K562 (cell line): ENCODE measurements at regions not wholly inside any gene's neighbourhood (a gene's known extent, or its start where the extent isn't known, plus 50 kb on each side); places are given as distances from the start of the nearest gene placed in this dataset.

Experiments
- ATAC-seq: fragments of 200-7000 bp; cut with Tn5 transposase; 3 replicates; pipeline ENCODE4 v1.9.1; 2020; ENCODE audit warnings: moderate library complexity
- BruUV-seq: library from RNA; stranded (reverse); fragments of 400-500 nt; replicated peaks from 2 replicates; lab custom pipeline; 2021; lab: Mats Ljungman, UMichigan
- CTCF ChIA-PET: fragments of 300-600 bp; formaldehyde crosslinking; extraction: SDS; loops from one replicate; lab custom pipeline; 2021; ENCODE audit warnings: low intra/inter-chr PET ratio; lab: Yijun Ruan, JAX
- POLR2A ChIA-PET: fragments of 300-600, 350-650 bp; sonication (Branson Sonifier 250); formaldehyde crosslinking; extraction: SDS; loops from one replicate; lab custom pipeline; 2021; ENCODE audit warnings: antibody characterized with exemption, inconsistent platforms; lab: Yijun Ruan, JAX
- DNase-seq, 4 experiments: peaks; one replicate each; pipeline versions ENCODE4 v3.0.0 to v3.0.0-alpha.2; 2011 to 2018; ENCODE audit warnings: low spot score in 3 of 4, mixed read lengths in 3 of 4; ENCODE audit errors: extremely low read depth in 1 of 4
- FAIRE-seq: peaks from 2 replicates; lab custom pipeline; 2011; peaks lifted over from hg19 to GRCh38; lab: Jason Lieb, UNC
- H2AFZ ChIP-seq: 2 replicates; pipeline ENCODE4 v1.6.0; 2011; ENCODE audit warnings: low read depth, low read length, control low read depth, inconsistent platforms
- H3K27ac ChIP-seq: fragments of 200-600 bp; 3 replicates; pipeline ENCODE4 v1.8.0; 2011; ENCODE audit warnings: low read depth, mild to moderate bottlenecking, control low read depth, inconsistent platforms, low read length, moderate library complexity, mixed read lengths; ENCODE audit errors: extremely low read depth
- H3K27me3 ChIP-seq, 2 experiments: fragments of 300-600 bp in 1 of 2; 2 replicates in 1 of 2; 3 replicates in 1 of 2; pipeline versions ENCODE4 v1.6.0 to v1.8.0; 2011; ENCODE audit warnings: inconsistent platforms in 2 of 2, low read length in 2 of 2, mild to moderate bottlenecking in 1 of 2, mixed read lengths in 1 of 2, moderate library complexity in 1 of 2; ENCODE audit not compliant: control insufficient read depth in 2 of 2, insufficient read depth in 2 of 2
- H3K36me3 ChIP-seq: fragments of 300-600 bp; 3 replicates; pipeline ENCODE4 v1.8.0; 2011; ENCODE audit warnings: mild to moderate bottlenecking, low read length, inconsistent platforms; ENCODE audit not compliant: control insufficient read depth, insufficient read depth
- H3K4me1 ChIP-seq, 2 experiments: fragments of 200-600 bp in 1 of 2; replicated peaks in 1 of 2; 2 replicates in 1 of 2; 3 replicates in 1 of 2; pipeline versions ENCODE4 v1.5.1 to v1.8.0; 2011; ENCODE audit warnings: inconsistent platforms in 2 of 2, low read length in 2 of 2, mild to moderate bottlenecking in 1 of 2, mixed read lengths in 1 of 2, moderate library complexity in 1 of 2; ENCODE audit not compliant: control insufficient read depth in 2 of 2, insufficient read depth in 2 of 2
- H3K4me2 ChIP-seq: 2 replicates; pipeline ENCODE4 v1.6.1; 2011; ENCODE audit warnings: low read length, control low read depth, inconsistent platforms, mixed read lengths; ENCODE audit not compliant: insufficient read depth
- H3K4me3 ChIP-seq: fragments of 200-600 bp; sonication (generic), shearing (Covaris generic); 2 replicates; pipeline ENCODE4 v1.5.1; 2016; ENCODE audit warnings: control low read depth, inconsistent platforms
- H3K79me2 ChIP-seq: fragments of 200-600 bp; 3 replicates; pipeline ENCODE4 v1.8.0; 2011; ENCODE audit warnings: low read length, inconsistent platforms; ENCODE audit not compliant: control insufficient read depth, insufficient read depth
- H3K9ac ChIP-seq, 2 experiments: 2 replicates each; pipeline versions ENCODE4 v1.6.0 to v1.6.1; 2011; ENCODE audit warnings: low read depth in 2 of 2, low read length in 2 of 2, control low read depth in 1 of 2, inconsistent platforms in 1 of 2, mild to moderate bottlenecking in 1 of 2, mixed read lengths in 1 of 2; ENCODE audit not compliant: insufficient read depth in 1 of 2
- H3K9me1 ChIP-seq: one replicate; pipeline ENCODE4 v1.6.0; 2011; ENCODE audit warnings: inconsistent platforms, mild to moderate bottlenecking, low read length, moderate library complexity; ENCODE audit not compliant: control insufficient read depth, insufficient read depth
- H3K9me3 ChIP-seq: replicated peaks from 2 replicates; pipeline ENCODE4 v1.5.1; 2011; ENCODE audit warnings: low read depth, low read length, inconsistent platforms; ENCODE audit not compliant: control insufficient read depth, insufficient read depth
- H4K20me1 ChIP-seq: replicated peaks from 2 replicates; pipeline ENCODE4 v1.6.1; 2011; ENCODE audit warnings: low read length, inconsistent platforms, mixed read lengths; ENCODE audit not compliant: control insufficient read depth, insufficient read depth
- CEBPG ChIP-seq, 3 experiments: fragments of 200-800 bp in 1 of 3; sonication (Bioruptor generic) in 1 of 3; sonication (generic) in 1 of 3; formaldehyde crosslinking in 1 of 3; IDR thresholded peaks in 2 of 3; conservative IDR thresholded peaks in 1 of 3; 2 replicates each; pipeline versions ENCODE4 v1.6.1 to v1.8.0; 2016 to 2022; ENCODE audit warnings: missing compliant biosample characterization in 2 of 3, missing genetic modification characterization in 2 of 3, mild to moderate bottlenecking in 1 of 3, missing genetic modification reagents in 1 of 3
- FOXO4 ChIP-seq: fragments of 450-650 bp; formaldehyde crosslinking; IDR thresholded peaks from 2 replicates; pipeline ENCODE4 v1.4.0; 2020; ENCODE audit warnings: mild to moderate bottlenecking, moderate library complexity
- HLTF ChIP-seq: fragments of 450-650 bp; IDR thresholded peaks from 2 replicates; pipeline ENCODE4 v1.6.1; 2016
- KAT8 ChIP-seq: fragments of 450-650 bp; IDR thresholded peaks from 2 replicates; pipeline ENCODE4 v1.6.1; 2016; ENCODE audit warnings: low read depth, mild to moderate bottlenecking
- MCM2 ChIP-seq: fragments of 450-650 bp; IDR thresholded peaks from 2 replicates; pipeline ENCODE4 v1.6.1; 2017; ENCODE audit warnings: low read depth, mild to moderate bottlenecking
- NONO ChIP-seq, 2 experiments: fragments of 200-400 bp in 1 of 2; fragments of 450-650 bp in 1 of 2; formaldehyde crosslinking in 1 of 2; IDR thresholded peaks; 2 replicates each; pipeline ENCODE4 v1.6.1; 2017; ENCODE audit warnings: low read depth in 2 of 2, mild to moderate bottlenecking in 2 of 2, moderate library complexity in 2 of 2, low read length in 1 of 2
- SNAPC5 ChIP-seq: fragments of 250-450 bp; sonication (Bioruptor Pico); IDR thresholded peaks from 2 replicates; pipeline ENCODE4 v1.8.0; 2021; ENCODE audit warnings: moderate library complexity, mild to moderate bottlenecking, inconsistent platforms
- ZNF717 ChIP-seq: fragments of 250-450 bp; sonication (Bioruptor Pico); IDR thresholded peaks from 2 replicates; pipeline ENCODE4 v1.5.0; 2021
- ZNF75A ChIP-seq: fragments of 450-650 bp; formaldehyde crosslinking; IDR thresholded peaks from 2 replicates; pipeline ENCODE4 v1.4.0; 2020; ENCODE audit warnings: mild to moderate bottlenecking
- WGBS: fragments of 100-300 bp; shearing (Covaris generic); methylation state at CpG from one replicate; pipeline ENCODE4 v1.1.6; 2016; ENCODE audit warnings: low coverage, mixed read lengths; ENCODE audit not compliant: insufficient coverage; ENCODE audit errors: missing lambda C conversion rate; 5-methylcytosine and 5-hydroxymethylcytosine counted together
- in situ Hi-C: fragments of 300-500 bp; cut with MboI; formaldehyde crosslinking; loops from 4 replicates; pipeline ENCODE4 v1.15.0; 2018; ENCODE audit warnings: inconsistent platforms, mixed read lengths
- intact Hi-C: fragments of 100-400 bp; cut with micrococcal nuclease; formaldehyde crosslinking; loops from 2 replicates; pipeline ENCODE4 v1.14.2; 2022

- peak; percentile 61 for ATAC-seq
- H3K9ac ChIP-seq = no peak overlapping the region
- intact Hi-C loops = no loop called here
These were observed 100.4 kb upstream of the POGK start for GRCh38 chr1:166738873-166739272.

More at GRCh38 chr1:166738873-166739272, 100.4 kb upstream of the POGK start:
- no peaks in the 10 kb centered on the region for H3K9me1 ChIP-seq
- DNase-seq (no peak), FAIRE-seq (no peak)
- H3K9me3 ChIP-seq = no peaks in the 10 kb centered on the region
- no peak for TF ChIP-seq FOXO4 (CRISPR knock-in tag)
- TF ChIP-seq ZNF75A (CRISPR knock-in tag) = no peak
- no peak for TF ChIP-seq MCM2
- TF ChIP-seq CEBPG (CRISPR knock-in tag; IDR thresholded peaks at IDR 0.05) = no peak
- no peak for TF ChIP-seq CEBPG (tag; conservative IDR thresholded peaks at IDR 0.05 in 1 of 2, IDR thresholded peaks at IDR 0.05 in 1 of 2)
- no peak for TF ChIP-seq HLTF
- no peak for TF ChIP-seq SNAPC5
- TF ChIP-seq NONO (IDR thresholded peaks at IDR 0.05; ENCODE audit: low read depth in 2 of 2, low read length in 1 of 2) = no peak
- TF ChIP-seq KAT8 = no peak
- no peak for TF ChIP-seq ZNF717
- CTCF ChIA-PET = no interaction called here
- H3K4me2 ChIP-seq = no peak overlapping the region
- H3K27ac ChIP-seq = no peak overlapping the region
- in situ Hi-C loops = loop anchor here (10.0 kb wide), 1 partner anchor 264 kb away; no protein-coding TSS in a partner anchor
- POLR2A ChIA-PET = interaction anchor here (1.6 kb wide), 1 partner anchor 9 kb away, joined by 6 read pairs; no protein-coding TSS in a partner anchor
- peak overlapping the region; percentile 49 for H2AFZ ChIP-seq
- H3K4me1 ChIP-seq = no peaks in the 10 kb centered on the region
- no TSS peak for BruUV-seq
- no peaks in the 10 kb centered on the region for H4K20me1 ChIP-seq
- no peaks in the 10 kb centered on the region for H3K79me2 ChIP-seq
- H3K4me3 ChIP-seq = no peak overlapping the region
- H3K36me3 ChIP-seq = no peaks in the 10 kb centered on the region
- no peaks in the 10 kb centered on the region for H3K27me3 ChIP-seq
- 5% methylated on average over 2 of the region's 2 CpGs for WGBS
